ENCODE measurements at regions not wholly inside any gene's neighbourhood (a gene's known extent, or its start where the extent isn't known, plus 50 kb on each side); places are given as distances from the start of the nearest gene placed in this dataset.

DNA sequence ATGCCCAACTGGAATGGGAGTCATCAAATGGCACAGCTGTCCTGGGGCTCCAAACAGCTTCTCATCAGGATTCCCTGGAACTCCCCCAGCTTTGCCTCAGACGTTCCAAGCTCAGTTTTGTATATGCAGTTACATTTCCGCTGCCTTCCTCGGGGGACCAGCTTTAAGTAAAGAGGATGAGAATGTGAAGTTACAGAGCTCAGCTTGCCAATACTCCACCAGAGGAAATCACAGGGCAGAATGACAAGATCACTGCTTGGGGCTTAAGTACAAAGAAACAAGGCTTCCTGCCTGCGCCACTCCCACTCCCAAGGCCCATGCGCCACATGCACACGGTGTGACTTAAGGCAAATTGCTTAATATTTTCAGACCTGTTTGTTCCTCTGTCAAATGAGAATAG is 272.4 kb upstream of the CDH11 start:
- Histone ChIP-seq H4K20me1 (ENCODE audit: insufficient read depth, low read depth, low read length) (no peaks in the 10 kb centered on the region), H3K4me1 (ENCODE audit: low read length) (no peaks in the 10 kb centered on the region), H3K9me2 (replicated peaks; ENCODE audit: insufficient read depth, low read length) (no peaks in the 10 kb centered on the region), H3K9me3 (ENCODE audit: low read length) (no peaks in the 10 kb centered on the region), H2AFZ (ENCODE audit: low read length) (no peak overlapping the region), H3K4me2 (ENCODE audit: low read depth, low read length, poor library complexity, severe bottlenecking) (no peak overlapping the region), H3K79me2 (ENCODE audit: low read length) (no peaks in the 10 kb centered on the region), H3K36me3 (ENCODE audit: insufficient read depth, low read length) (no peaks in the 10 kb centered on the region), H3K27ac (ENCODE audit: low read length) (no peak overlapping the region), H3K9ac (ENCODE audit: low read length) (no peak overlapping the region), H3K4me3 (ENCODE audit: low read length) (no peak overlapping the region), H3K27me3 (ENCODE audit: low read length) (no peaks in the 10 kb centered on the region)
- DNase-seq, result no peak

DNA sequence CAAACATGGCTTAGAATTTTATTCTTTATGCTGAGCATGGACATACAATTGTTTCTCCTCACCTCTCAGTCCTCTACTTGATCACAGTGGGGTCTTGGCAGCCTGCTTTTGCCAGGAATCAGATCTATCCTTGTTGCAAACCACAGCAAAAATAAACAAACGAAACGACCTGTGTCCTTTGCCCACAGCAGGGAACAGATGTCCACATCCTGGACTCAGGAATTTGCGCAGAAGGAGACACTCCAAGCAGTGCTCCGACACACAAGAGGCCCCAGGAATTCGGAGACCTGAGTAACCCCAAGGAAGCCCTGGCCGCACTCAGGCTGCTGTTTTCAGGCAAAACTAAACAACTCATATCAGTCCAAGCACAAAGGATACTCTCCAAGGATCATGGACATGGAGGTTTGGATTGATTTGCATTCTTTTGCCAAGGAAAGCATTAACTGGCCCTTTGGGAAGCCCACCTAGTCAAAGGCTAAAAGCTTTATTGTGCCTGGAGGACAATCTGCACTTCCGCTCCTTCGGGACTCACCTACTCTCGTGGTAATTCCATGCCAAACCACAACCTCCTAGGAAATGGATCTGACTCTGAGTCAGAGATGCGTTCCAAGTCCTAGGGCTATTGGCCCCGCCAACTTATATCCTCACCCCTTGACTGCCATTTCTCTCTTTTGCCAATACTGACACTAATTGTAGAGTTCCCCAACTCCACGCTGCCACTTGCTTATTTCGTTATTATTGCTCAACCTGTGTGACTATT is 271.1 kb upstream of the CDH11 start:
- Histone ChIP-seq H3K4me3 (ENCODE audit: low read length) (no peak overlapping the region), H3K9me2 (replicated peaks; ENCODE audit: insufficient read depth, low read length) (no peaks in the 10 kb centered on the region), H4K20me1 (ENCODE audit: insufficient read depth, low read depth, low read length) (no peaks in the 10 kb centered on the region), H3K36me3 (ENCODE audit: insufficient read depth, low read length) (no peaks in the 10 kb centered on the region), H3K9me3 (ENCODE audit: low read length) (no peaks in the 10 kb centered on the region), H3K9ac (ENCODE audit: low read length) (no peak overlapping the region), H3K4me2 (ENCODE audit: low read depth, low read length, poor library complexity, severe bottlenecking) (no peak overlapping the region), H3K79me2 (ENCODE audit: low read length) (no peaks in the 10 kb centered on the region), H3K27ac (ENCODE audit: low read length) (no peak overlapping the region), H2AFZ (ENCODE audit: low read length) (no peak overlapping the region), H3K27me3 (ENCODE audit: low read length) (no peaks in the 10 kb centered on the region), H3K4me1 (ENCODE audit: low read length) (no peaks in the 10 kb centered on the region)
- no peak for DNase-seq

GRCh38 chr16:65388592-65388991 is 266.7 kb upstream of the CDH11 start:
- Histone ChIP-seq H4K20me1 (ENCODE audit: insufficient read depth, low read depth, low read length) (no peaks in the 10 kb centered on the region), H3K4me3 (ENCODE audit: low read length) (no peak overlapping the region), H3K9me2 (replicated peaks; ENCODE audit: insufficient read depth, low read length) (no peaks in the 10 kb centered on the region), H3K9me3 (ENCODE audit: low read length) (no peaks in the 10 kb centered on the region), H3K4me2 (ENCODE audit: low read depth, low read length, poor library complexity, severe bottlenecking) (no peak overlapping the region), H3K9ac (ENCODE audit: low read length) (no peak overlapping the region), H3K27me3 (ENCODE audit: low read length) (no peaks in the 10 kb centered on the region), H3K27ac (ENCODE audit: low read length) (no peak overlapping the region), H2AFZ (ENCODE audit: low read length) (no peak overlapping the region), H3K79me2 (ENCODE audit: low read length) (no peaks in the 10 kb centered on the region), H3K36me3 (ENCODE audit: insufficient read depth, low read length) (no peaks in the 10 kb centered on the region), H3K4me1 (ENCODE audit: low read length) (no peaks in the 10 kb centered on the region)
- DNase-seq, result no peak

- Histone ChIP-seq H4K20me1 (ENCODE audit: insufficient read depth, low read depth, low read length) (no peaks in the 10 kb centered on the region), H3K9me3 (ENCODE audit: low read length) (no peaks in the 10 kb centered on the region), H3K4me1 (ENCODE audit: low read length) (no peaks in the 10 kb centered on the region), H3K27ac (ENCODE audit: low read length) (no peak overlapping the region), H3K36me3 (ENCODE audit: insufficient read depth, low read length) (no peaks in the 10 kb centered on the region), H3K27me3 (ENCODE audit: low read length) (no peaks in the 10 kb centered on the region), H3K4me3 (ENCODE audit: low read length) (no peak overlapping the region), H3K79me2 (ENCODE audit: low read length) (no peaks in the 10 kb centered on the region), H3K9ac (ENCODE audit: low read length) (no peak overlapping the region), H3K4me2 (ENCODE audit: low read depth, low read length, poor library complexity, severe bottlenecking) (no peak overlapping the region), H3K9me2 (replicated peaks; ENCODE audit: insufficient read depth, low read length) (no peaks in the 10 kb centered on the region), H2AFZ (ENCODE audit: low read length) (no peak overlapping the region)
- no peak for DNase-seq
Observed at GRCh38 chr16:65386672-65387071, 264.8 kb upstream of the CDH11 start.

DNA sequence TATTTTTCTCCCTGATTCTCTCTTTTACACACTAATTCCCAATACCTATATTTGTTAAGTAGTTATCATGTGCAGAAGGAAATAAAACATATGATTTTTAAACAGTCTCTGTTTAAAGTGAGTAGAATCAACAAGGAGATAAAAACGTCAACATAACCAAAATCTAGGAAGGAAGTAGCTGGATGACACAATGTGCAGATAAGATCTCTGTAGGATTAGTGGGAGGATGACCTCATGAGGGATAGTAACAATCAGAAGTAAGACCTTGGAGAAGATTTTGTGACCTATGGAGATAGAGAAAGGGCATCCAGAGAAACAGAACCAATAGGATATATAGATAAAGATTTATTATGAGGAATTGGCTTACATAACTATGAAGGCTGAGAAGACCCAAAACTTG is 262.6 kb upstream of the CDH11 start:
- H3K27me3 ChIP-seq (ENCODE audit: low read length), result no peaks in the 10 kb centered on the region
- no peaks in the 10 kb centered on the region for H3K79me2 ChIP-seq (ENCODE audit: low read length)
- no peaks in the 10 kb centered on the region for H3K9me3 ChIP-seq (ENCODE audit: low read length)

DNA sequence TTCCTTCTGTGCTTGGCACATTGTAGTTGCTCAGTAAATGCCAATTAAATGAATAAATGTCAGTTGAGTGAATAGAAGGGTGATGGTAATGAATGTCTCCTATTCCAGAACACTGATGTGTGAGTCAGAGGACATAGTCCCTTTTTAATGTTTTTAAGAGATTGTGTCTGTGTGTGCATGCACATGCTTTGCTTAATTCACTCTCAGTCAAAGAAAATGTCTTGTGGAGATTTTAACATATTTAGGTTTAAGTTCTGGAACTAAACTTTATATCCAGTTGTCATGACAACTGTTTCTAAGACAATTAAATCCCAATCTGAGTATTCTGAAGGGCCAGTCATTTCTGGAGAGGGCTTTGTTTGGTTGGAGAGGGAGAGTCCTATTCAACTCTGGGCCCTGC is 255.3 kb upstream of the CDH11 start:
- no peaks in the 10 kb centered on the region for H3K9me3 ChIP-seq (ENCODE audit: low read length)
- H3K4me2 ChIP-seq (ENCODE audit: low read depth, low read length, poor library complexity, severe bottlenecking), result no peak overlapping the region
- H2AFZ ChIP-seq (ENCODE audit: low read length), result no peak overlapping the region
- no peak for DNase-seq
- no peaks in the 10 kb centered on the region for H3K27me3 ChIP-seq (ENCODE audit: low read length)
- H3K9ac ChIP-seq (ENCODE audit: low read length), result no peak overlapping the region
- H3K27ac ChIP-seq (ENCODE audit: low read length), result no peak overlapping the region
- H3K4me1 ChIP-seq (ENCODE audit: low read length), result no peaks in the 10 kb centered on the region
- no peaks in the 10 kb centered on the region for H3K36me3 ChIP-seq (ENCODE audit: insufficient read depth, low read length)
- H3K9me2 ChIP-seq (replicated peaks; ENCODE audit: insufficient read depth, low read length), result no peaks in the 10 kb centered on the region
- H3K4me3 ChIP-seq (ENCODE audit: low read length), result no peak overlapping the region
- H4K20me1 ChIP-seq (ENCODE audit: insufficient read depth, low read depth, low read length), result no peaks in the 10 kb centered on the region
- H3K79me2 ChIP-seq (ENCODE audit: low read length), result no peaks in the 10 kb centered on the region

More for the DNA sequence above, 262.6 kb upstream of the CDH11 start:
- H3K4me2 ChIP-seq (ENCODE audit: low read depth, low read length, poor library complexity, severe bottlenecking), result no peak overlapping the region
- no peaks in the 10 kb centered on the region for H4K20me1 ChIP-seq (ENCODE audit: insufficient read depth, low read depth, low read length)
- no peak overlapping the region for H3K9ac ChIP-seq (ENCODE audit: low read length)
- no peaks in the 10 kb centered on the region for H3K4me1 ChIP-seq (ENCODE audit: low read length)
- no peak overlapping the region for H2AFZ ChIP-seq (ENCODE audit: low read length)
- H3K27ac ChIP-seq (ENCODE audit: low read length), result no peak overlapping the region
- no peaks in the 10 kb centered on the region for H3K36me3 ChIP-seq (ENCODE audit: insufficient read depth, low read length)
- no peak for DNase-seq
- H3K4me3 ChIP-seq (ENCODE audit: low read length), result no peak overlapping the region
- no peaks in the 10 kb centered on the region for H3K9me2 ChIP-seq (replicated peaks; ENCODE audit: insufficient read depth, low read length)

GRCh38 chr16:65376601-65377000 is 254.7 kb upstream of the CDH11 start:
- H3K4me3 ChIP-seq (ENCODE audit: low read length), result no peak overlapping the region
- H3K36me3 ChIP-seq (ENCODE audit: insufficient read depth, low read length), result no peaks in the 10 kb centered on the region
- H3K4me1 ChIP-seq (ENCODE audit: low read length), result no peaks in the 10 kb centered on the region
- DNase-seq, result no peak
- no peaks in the 10 kb centered on the region for H3K27me3 ChIP-seq (ENCODE audit: low read length)
- no peak overlapping the region for H3K9ac ChIP-seq (ENCODE audit: low read length)
- H2AFZ ChIP-seq (ENCODE audit: low read length), result no peak overlapping the region
- H3K79me2 ChIP-seq (ENCODE audit: low read length), result no peaks in the 10 kb centered on the region
- H3K27ac ChIP-seq (ENCODE audit: low read length), result no peak overlapping the region
- H3K9me3 ChIP-seq (ENCODE audit: low read length), result no peaks in the 10 kb centered on the region
- no peaks in the 10 kb centered on the region for H4K20me1 ChIP-seq (ENCODE audit: insufficient read depth, low read depth, low read length)
- H3K9me2 ChIP-seq (replicated peaks; ENCODE audit: insufficient read depth, low read length), result no peaks in the 10 kb centered on the region
- no peak overlapping the region for H3K4me2 ChIP-seq (ENCODE audit: low read depth, low read length, poor library complexity, severe bottlenecking)

- no peaks in the 10 kb centered on the region for H3K4me1 ChIP-seq (ENCODE audit: low read length)
- H3K4me3 ChIP-seq (ENCODE audit: low read length), result no peak overlapping the region
- H3K36me3 ChIP-seq (ENCODE audit: insufficient read depth, low read length), result no peaks in the 10 kb centered on the region
- no peak overlapping the region for H3K4me2 ChIP-seq (ENCODE audit: low read depth, low read length, poor library complexity, severe bottlenecking)
- H3K27ac ChIP-seq (ENCODE audit: low read length), result no peak overlapping the region
- no peaks in the 10 kb centered on the region for H4K20me1 ChIP-seq (ENCODE audit: insufficient read depth, low read depth, low read length)
- H3K9ac ChIP-seq (ENCODE audit: low read length), result no peak overlapping the region
- H2AFZ ChIP-seq (ENCODE audit: low read length), result no peak overlapping the region
- no peaks in the 10 kb centered on the region for H3K27me3 ChIP-seq (ENCODE audit: low read length)
- H3K79me2 ChIP-seq (ENCODE audit: low read length), result no peaks in the 10 kb centered on the region
- H3K9me2 ChIP-seq (replicated peaks; ENCODE audit: insufficient read depth, low read length), result no peaks in the 10 kb centered on the region
- H3K9me3 ChIP-seq (ENCODE audit: low read length), result no peaks in the 10 kb centered on the region
- DNase-seq, result no peak
Observed at GRCh38 chr16:65375651-65376050, 253.8 kb upstream of the CDH11 start.

All from Karpas-422 (cell line).